Liver (tissue), 3 donors: ENCODE measurements at regions not wholly inside any gene's neighbourhood (a gene's known extent, or its start where the extent isn't known, plus 50 kb on each side); places are given as distances from the start of the nearest gene placed in this dataset.

Source experiments
- GABPA ChIP-seq, 2 donors: IDR thresholded peaks in 1 of 2; conservative IDR thresholded peaks in 1 of 2; 2 replicates each; pipeline ENCODE4 v1.6.1; 2016; ENCODE audit warnings: antibody characterized with exemption in 2 of 2, mild to moderate bottlenecking in 1 of 2, moderate library complexity in 1 of 2
- HNF4G ChIP-seq: IDR thresholded peaks from 2 replicates; pipeline ENCODE4 v1.6.1; 2016; ENCODE audit warnings: antibody characterized with exemption
- REST ChIP-seq: IDR thresholded peaks from 2 replicates; pipeline ENCODE4 v1.6.1; 2016; ENCODE audit warnings: antibody characterized with exemption, mild to moderate bottlenecking
- RXRA ChIP-seq, 2 donors: IDR thresholded peaks; 2 replicates each; pipeline ENCODE4 v1.6.1; 2017 to 2018; ENCODE audit warnings: antibody characterized with exemption in 2 of 2, mild to moderate bottlenecking in 1 of 2
- TF ChIP-seq, protein P1 (sequence below): fragments of 150-350 bp; IDR thresholded peaks from 2 replicates; pipeline ENCODE4 v1.5.1; 2017; ENCODE audit warnings: improper control_type of control experiment, low read depth, low read length; ENCODE audit not compliant: missing input control
- TF ChIP-seq, protein P2 (sequence below): IDR thresholded peaks from 2 replicates; pipeline ENCODE4 v1.6.1; 2016; ENCODE audit warnings: antibody characterized with exemption
- donor health status: healthy.
- donor health status: healthy.

GRCh38 chr4:123345935-123346300 is 50.7 kb upstream of the SPRY1 start:
- TF ChIP-seq, protein P1, sequence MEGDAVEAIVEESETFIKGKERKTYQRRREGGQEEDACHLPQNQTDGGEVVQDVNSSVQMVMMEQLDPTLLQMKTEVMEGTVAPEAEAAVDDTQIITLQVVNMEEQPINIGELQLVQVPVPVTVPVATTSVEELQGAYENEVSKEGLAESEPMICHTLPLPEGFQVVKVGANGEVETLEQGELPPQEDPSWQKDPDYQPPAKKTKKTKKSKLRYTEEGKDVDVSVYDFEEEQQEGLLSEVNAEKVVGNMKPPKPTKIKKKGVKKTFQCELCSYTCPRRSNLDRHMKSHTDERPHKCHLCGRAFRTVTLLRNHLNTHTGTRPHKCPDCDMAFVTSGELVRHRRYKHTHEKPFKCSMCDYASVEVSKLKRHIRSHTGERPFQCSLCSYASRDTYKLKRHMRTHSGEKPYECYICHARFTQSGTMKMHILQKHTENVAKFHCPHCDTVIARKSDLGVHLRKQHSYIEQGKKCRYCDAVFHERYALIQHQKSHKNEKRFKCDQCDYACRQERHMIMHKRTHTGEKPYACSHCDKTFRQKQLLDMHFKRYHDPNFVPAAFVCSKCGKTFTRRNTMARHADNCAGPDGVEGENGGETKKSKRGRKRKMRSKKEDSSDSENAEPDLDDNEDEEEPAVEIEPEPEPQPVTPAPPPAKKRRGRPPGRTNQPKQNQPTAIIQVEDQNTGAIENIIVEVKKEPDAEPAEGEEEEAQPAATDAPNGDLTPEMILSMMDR = no peak
- TF ChIP-seq, protein P2, sequence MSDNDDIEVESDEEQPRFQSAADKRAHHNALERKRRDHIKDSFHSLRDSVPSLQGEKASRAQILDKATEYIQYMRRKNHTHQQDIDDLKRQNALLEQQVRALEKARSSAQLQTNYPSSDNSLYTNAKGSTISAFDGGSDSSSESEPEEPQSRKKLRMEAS = no peak
- TF ChIP-seq GABPA (IDR thresholded peaks at IDR 0.05 in 1 of 2, conservative IDR thresholded peaks at IDR 0.05 in 1 of 2) (no peak), HNF4G (no peak), REST (no peak), RXRA (IDR thresholded peaks at IDR 0.05) (no peak)
